Panc1 (cell line): ENCODE measurements at regions not wholly inside any gene's neighbourhood (a gene's known extent, or its start where the extent isn't known, plus 50 kb on each side); places are given as distances from the start of the nearest gene placed in this dataset.

Experiments
- ATAC-seq: fragments of 200-7000 bp; cut with Tn5 transposase; 2 replicates; pipeline ENCODE4 v1.9.1; 2020; ENCODE audit warnings: mild to moderate bottlenecking, moderate library complexity
- BruUV-seq: library from RNA; stranded (reverse); fragments of 400-500 nt; replicated peaks from 2 replicates; lab custom pipeline; 2021; lab: Mats Ljungman, UMichigan
- CTCF ChIA-PET: fragments of 300-600 bp; sonication (Branson Sonifier 250); formaldehyde crosslinking; loops from one replicate; lab custom pipeline; 2022; ENCODE audit warnings: antibody characterized with exemption; lab: Charles Lee
- POLR2A ChIA-PET: fragments of 300-600 bp; sonication (Branson Sonifier 250); formaldehyde crosslinking; loops from one replicate; lab custom pipeline; 2022; ENCODE audit warnings: antibody characterized with exemption; lab: Charles Lee
- DNase-seq: peaks from one replicate; pipeline ENCODE4 v3.0.0-alpha.2; 2010; ENCODE audit warnings: low read depth, low spot score
- H3K27ac ChIP-seq: 2 replicates; pipeline ENCODE4 v1.5.1; 2011; ENCODE audit warnings: mild to moderate bottlenecking, low read length, inconsistent platforms
- H3K27me3 ChIP-seq: fragments of 200-500 bp; sonication (Bioruptor generic); 2 replicates; pipeline ENCODE4 v1.6.0; 2014; ENCODE audit warnings: low read length, inconsistent platforms; ENCODE audit not compliant: control insufficient read depth, insufficient read depth
- H3K36me3 ChIP-seq: fragments of 200-500 bp; sonication (Bioruptor generic); 2 replicates; pipeline ENCODE4 v1.5.1; 2014; ENCODE audit warnings: inconsistent platforms, mild to moderate bottlenecking, low read length, moderate library complexity; ENCODE audit not compliant: control insufficient read depth, insufficient read depth
- H3K4me1 ChIP-seq: 2 replicates; pipeline ENCODE4 v1.5.1; 2011; ENCODE audit warnings: inconsistent platforms, mild to moderate bottlenecking, low read length, moderate library complexity; ENCODE audit not compliant: control insufficient read depth, insufficient read depth
- H3K4me3 ChIP-seq, 2 experiments: 2 replicates each; pipeline ENCODE4 v1.5.1; 2011 to 2012; ENCODE audit warnings: low read depth in 2 of 2, low read length in 2 of 2, mild to moderate bottlenecking in 2 of 2, inconsistent platforms in 1 of 2, moderate library complexity in 1 of 2
- H3K9me3 ChIP-seq: fragments of 200-500 bp; sonication (Bioruptor generic); 2 replicates; pipeline ENCODE4 v1.5.1; 2014; ENCODE audit warnings: low read depth, mild to moderate bottlenecking, inconsistent platforms, low read length, moderate library complexity; ENCODE audit not compliant: control insufficient read depth, insufficient read depth
- CTCF ChIP-seq: fragments of 450-650 bp; IDR thresholded peaks from 2 replicates; pipeline ENCODE4 v1.5.1; 2017; ENCODE audit warnings: mild to moderate bottlenecking
- POLR2AphosphoS5 ChIP-seq: IDR thresholded peaks from 2 replicates; pipeline ENCODE4 v1.6.1; 2012; ENCODE audit warnings: mild to moderate bottlenecking, low read depth, low read length, moderate library complexity
- REST ChIP-seq, 2 experiments: IDR thresholded peaks; 2 replicates each; pipeline ENCODE4 v1.6.1; 2011 to 2012; ENCODE audit warnings: low read depth in 2 of 2, control low read depth in 1 of 2, low read length in 1 of 2, mild to moderate bottlenecking in 1 of 2, moderate library complexity in 1 of 2; ENCODE audit not compliant: insufficient read depth in 1 of 2
- SIN3A ChIP-seq: IDR thresholded peaks from 2 replicates; pipeline ENCODE4 v1.6.1; 2012; ENCODE audit warnings: low read depth, mild to moderate bottlenecking, low read length, moderate library complexity, borderline replicate concordance; ENCODE audit not compliant: insufficient read depth
- TCF7L2 ChIP-seq: IDR thresholded peaks from 2 replicates; pipeline ENCODE4 v1.6.1; 2011; ENCODE audit warnings: mild to moderate bottlenecking, low read depth, low read length, inconsistent platforms
- in situ Hi-C: cut with HindIII; loops from 2 replicates; pipeline ENCODE4 v1.10.0; 2016; ENCODE audit warnings: low sequenced_read_pairs, low pct_unique_long_range_greater_than_20kb
- intact Hi-C: fragments of 100-400 bp; cut with micrococcal nuclease; formaldehyde crosslinking; loops from one replicate; pipeline ENCODE4 v1.10.0; 2022; ENCODE audit not compliant: unreplicated experiment

- ATAC-seq (no peak), DNase-seq (no peak)
- Histone ChIP-seq H3K27me3 (no peaks in the 10 kb centered on the region), H3K36me3 (no peaks in the 10 kb centered on the region), H3K4me1 (no peaks in the 10 kb centered on the region), H3K27ac (no peak overlapping the region), H3K9me3 (no peaks in the 10 kb centered on the region), H3K4me3 (no peak overlapping the region)
- ChIA-PET POLR2A (no interaction called here), CTCF (no interaction called here)
- no peak for TF ChIP-seq SIN3A
- TF ChIP-seq REST (IDR thresholded peaks at IDR 0.05; ENCODE audit: insufficient read depth in 1 of 2, low read depth in 2 of 2, low read length in 1 of 2) = no peak
- TF ChIP-seq POLR2AphosphoS5 = no peak
- TF ChIP-seq CTCF = no peak
- no peak for TF ChIP-seq TCF7L2
- in situ Hi-C loops (no loop called here), intact Hi-C loops (no loop called here)
- BruUV-seq = no TSS peak
Measured at GRCh38 chr7:106987777-106988176, 56.7 kb upstream of the PRKAR2B start.

GRCh38 chr7:106992511-106992910 is 52.0 kb upstream of the PRKAR2B start:
- in situ Hi-C loops = no loop called here

More at GRCh38 chr7:106992511-106992910, 52.0 kb upstream of the PRKAR2B start:
- POLR2A ChIA-PET = no interaction called here
- ATAC-seq (no peak), DNase-seq (no peak)
- no peaks in the 10 kb centered on the region for H3K4me1 ChIP-seq
- no peak overlapping the region for H3K27ac ChIP-seq
- H3K4me3 ChIP-seq = no peak overlapping the region
- CTCF ChIA-PET = no interaction called here
- no peaks in the 10 kb centered on the region for H3K36me3 ChIP-seq
- BruUV-seq = no TSS peak
- no peaks in the 10 kb centered on the region for H3K27me3 ChIP-seq
- TF ChIP-seq POLR2AphosphoS5 (no peak), REST (IDR thresholded peaks at IDR 0.05; ENCODE audit: insufficient read depth in 1 of 2, low read depth in 2 of 2, low read length in 1 of 2) (no peak), TCF7L2 (no peak), SIN3A (no peak), CTCF (no peak)
- H3K9me3 ChIP-seq = no peaks in the 10 kb centered on the region
- intact Hi-C loops = no loop called here
